GM18909 (cell line): ENCODE measurements at regions not wholly inside any gene's neighbourhood (a gene's known extent, or its start where the extent isn't known, plus 50 kb on each side); places are given as distances from the start of the nearest gene placed in this dataset.

Experiments
- ATAC-seq: cut with Tn5 transposase; IDR thresholded peaks from one replicate; pipeline ENCODE4 v1.9.1; 2021; ENCODE audit warnings: mild to moderate bottlenecking; ENCODE audit not compliant: unreplicated experiment, poor library complexity

DNA sequence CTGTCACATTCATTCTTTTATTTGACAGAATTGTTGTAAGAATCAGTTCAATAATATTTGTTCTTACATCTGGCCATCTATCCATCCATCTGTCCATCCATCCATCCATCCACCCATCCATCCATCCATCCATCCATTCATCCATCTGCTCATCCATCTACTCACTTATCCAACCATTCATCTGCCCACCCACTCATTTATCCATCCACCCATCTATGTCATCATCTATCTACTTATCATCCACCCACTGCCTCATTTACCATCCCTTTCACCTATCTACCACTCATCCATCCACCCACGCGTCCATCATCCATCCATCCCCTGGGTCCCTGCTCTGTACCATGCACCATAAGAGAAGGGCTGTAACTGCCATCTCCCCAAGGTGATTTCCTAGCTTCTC lies 134.1 kb downstream of the FOXD2 start:
- no peak for ATAC-seq

DNA sequence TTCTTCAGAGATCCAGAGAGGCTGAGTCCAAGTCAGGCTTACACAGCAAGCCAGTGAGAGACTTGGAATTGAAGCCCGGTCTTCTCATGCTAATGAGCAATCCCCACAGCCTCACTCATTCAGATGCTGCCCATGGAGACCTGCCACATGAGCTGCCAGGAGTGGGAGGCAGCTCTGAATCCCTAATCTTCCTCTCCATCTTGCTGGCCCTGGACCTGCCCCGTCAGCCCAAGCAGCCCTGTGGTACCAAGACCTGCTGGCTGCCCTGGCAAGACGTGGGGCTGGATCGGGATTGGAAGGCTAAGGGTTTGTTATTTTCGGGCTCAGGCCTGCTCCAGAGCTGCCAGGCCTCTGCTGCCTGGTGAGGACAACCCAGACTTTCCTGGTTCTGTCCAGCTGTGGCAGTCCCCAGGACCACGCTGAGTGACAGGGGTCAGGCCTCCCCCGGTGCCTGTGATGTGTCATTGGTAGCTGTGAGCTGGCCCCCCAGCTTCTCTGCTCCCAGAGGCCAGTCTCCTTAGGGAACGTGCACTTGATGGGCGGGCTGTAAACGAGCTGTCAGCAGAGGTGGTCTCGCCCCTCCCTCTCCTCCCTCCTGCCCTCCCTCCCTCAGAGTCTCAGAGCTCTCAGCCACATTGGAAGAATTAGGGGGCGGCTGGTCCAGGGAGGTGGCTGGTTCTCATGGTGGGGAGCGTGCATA lies 135.0 kb downstream of the FOXD2 start:
- ATAC-seq = no peak

DNA sequence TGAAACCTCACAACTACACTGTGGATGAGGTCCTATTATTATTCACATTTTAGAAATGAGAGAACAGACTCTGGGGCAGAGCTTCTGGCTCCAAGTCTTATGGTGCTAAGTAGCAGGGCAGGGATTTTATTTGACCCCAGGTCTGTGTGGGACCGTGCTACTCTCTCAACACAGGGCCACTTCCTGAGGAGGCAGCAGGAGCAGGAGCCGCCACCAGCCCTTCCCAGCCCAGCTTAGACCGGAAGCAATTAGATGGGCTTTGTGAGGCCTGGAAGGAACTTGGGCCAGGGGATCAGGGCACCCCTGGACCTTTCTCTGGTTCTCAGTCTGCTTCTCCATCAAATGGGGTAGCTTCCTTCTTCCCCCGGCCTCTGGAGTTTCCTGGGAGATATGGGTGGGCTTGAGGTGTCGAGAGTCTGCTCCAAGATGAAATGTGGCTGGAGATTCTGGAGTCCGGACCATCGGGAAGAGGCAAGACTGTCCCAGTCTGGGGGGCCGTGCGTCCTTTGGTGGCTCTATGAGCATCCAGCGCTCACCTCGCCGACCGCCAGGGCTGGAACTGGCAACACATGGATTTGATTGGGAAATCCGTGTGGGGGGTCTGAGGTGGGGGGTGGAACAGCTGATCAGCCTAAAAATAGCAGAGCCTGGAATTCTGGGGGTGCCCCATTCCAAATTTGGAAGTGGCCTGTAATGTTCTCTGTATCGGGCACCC lies 136.8 kb downstream of the FOXD2 start:
- ATAC-seq = no peak

DNA sequence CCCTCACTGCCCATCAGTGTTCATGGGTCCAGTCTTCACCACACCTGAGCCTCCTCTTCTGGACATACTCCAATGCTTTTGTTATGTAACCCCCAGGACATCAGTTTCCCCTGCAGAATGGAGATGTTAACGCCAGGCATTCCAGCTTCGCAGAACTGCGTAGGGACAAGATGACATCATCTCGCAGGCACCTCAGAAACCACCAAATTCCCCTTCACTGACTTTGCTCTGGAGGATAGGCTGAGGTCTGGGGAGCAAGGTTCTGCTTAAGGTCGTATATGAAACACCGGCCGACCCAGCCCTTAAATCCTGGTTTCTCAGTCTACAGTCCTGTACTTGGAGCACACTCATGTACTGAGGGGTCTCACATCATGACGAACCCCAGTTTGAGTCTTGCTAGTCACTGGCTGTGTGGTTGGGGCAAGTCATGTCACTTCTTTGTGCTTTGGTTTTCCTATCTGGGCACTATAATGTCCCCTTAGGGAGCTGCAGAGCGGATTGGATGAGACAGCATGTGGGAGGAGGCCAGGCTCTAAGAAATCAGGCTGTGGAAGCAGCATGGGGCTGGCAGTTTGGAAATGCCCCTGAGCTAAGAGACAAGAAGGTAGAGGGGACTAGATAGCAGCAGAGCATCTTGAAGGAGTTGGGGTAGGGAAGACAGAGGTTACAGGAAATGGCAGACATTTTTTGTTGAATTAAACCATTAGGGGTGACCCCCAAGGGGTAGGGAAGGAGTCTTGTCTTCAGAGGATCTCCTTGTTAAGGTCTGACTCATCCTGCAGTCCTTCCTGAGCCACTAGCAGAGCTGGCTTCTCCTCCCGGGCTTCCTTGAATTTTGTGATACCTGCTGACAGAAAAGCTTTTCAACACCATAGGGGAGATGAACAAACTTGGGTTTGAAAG lies 138.3 kb downstream of the FOXD2 start:
- ATAC-seq = no peak

GRCh38 chr1:47576758-47577115 lies 138.9 kb downstream of the FOXD2 start:
- ATAC-seq = no peak

- ATAC-seq = no peak
Measured at GRCh38 chr1:47577303-47578025, 139.6 kb downstream of the FOXD2 start.

- ATAC-seq = no peak
Measured at GRCh38 chr1:47578026-47578720, 140.3 kb downstream of the FOXD2 start.

DNA sequence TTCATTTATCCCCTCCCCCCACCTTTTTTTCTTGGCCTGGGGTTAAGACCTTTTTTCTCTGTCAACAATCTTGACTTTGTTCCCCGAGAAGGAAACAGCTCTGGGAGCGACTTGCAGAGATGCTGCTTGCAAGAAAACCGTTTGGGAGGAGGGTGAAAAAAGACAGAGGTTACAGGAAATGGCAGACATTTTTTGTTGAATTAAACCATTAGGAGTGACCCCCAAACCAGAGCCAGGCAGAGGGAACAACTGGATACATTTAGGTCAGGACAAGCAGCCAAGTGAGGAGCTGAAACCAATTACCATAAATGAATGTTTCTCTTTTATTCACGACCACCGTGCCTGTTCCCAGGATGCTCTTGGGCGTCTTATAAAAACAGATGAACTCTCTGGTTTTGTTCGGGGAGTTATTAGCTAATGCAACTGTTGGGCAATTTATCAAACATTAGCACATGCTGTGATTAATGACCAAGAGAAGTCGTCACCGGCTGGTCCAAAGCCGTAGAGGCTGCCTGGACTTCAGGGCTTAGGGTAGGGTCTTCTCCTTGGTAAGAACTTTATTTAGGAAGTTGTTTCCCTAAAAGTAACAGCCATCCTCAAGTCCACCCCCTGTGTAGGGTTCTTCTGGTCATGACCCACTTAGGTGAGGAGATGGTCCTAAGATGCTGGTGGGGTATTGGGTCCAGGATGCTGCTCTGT lies 141.0 kb downstream of the FOXD2 start:
- no peak for ATAC-seq

GRCh38 chr1:47579809-47580208 lies 142.0 kb downstream of the FOXD2 start:
- no peak for ATAC-seq

- ATAC-seq = no peak
Measured at GRCh38 chr1:47580451-47580995, 142.7 kb downstream of the FOXD2 start.

GRCh38 chr1:47582891-47583608 lies 145.2 kb downstream of the FOXD2 start:
- no peak for ATAC-seq

GRCh38 chr1:47584249-47584648 lies 146.4 kb downstream of the FOXD2 start:
- no peak for ATAC-seq

- no peak for ATAC-seq
Measured at GRCh38 chr1:47585141-47585902, 147.5 kb downstream of the FOXD2 start.

GRCh38 chr1:47587891-47588582 lies 150.2 kb downstream of the FOXD2 start:
- ATAC-seq = no peak

- no peak for ATAC-seq
Measured at GRCh38 chr1:47590523-47591225, 152.8 kb downstream of the FOXD2 start.

- ATAC-seq = no peak
Measured at GRCh38 chr1:47591801-47592200, 154.0 kb downstream of the FOXD2 start.
